Neuron (in vitro differentiated cells): ENCODE measurements at regions not wholly inside any gene's neighbourhood (a gene's known extent, or its start where the extent isn't known, plus 50 kb on each side); places are given as distances from the start of the nearest gene placed in this dataset.
"Not testable (repeated sequence)": the region's sequence is repeated elsewhere in the genome, so short reads cannot be mapped to it uniquely, and the experiment has no call there.

Source experiments
- H2AFZ ChIP-seq: one replicate; pipeline ENCODE4 v1.6.1; 2013; ENCODE audit warnings: low read depth, mild to moderate bottlenecking, inconsistent platforms, low read length, moderate library complexity
- H3K27me3 ChIP-seq: one replicate; pipeline ENCODE4 v1.6.1; 2013; ENCODE audit warnings: low read length; ENCODE audit not compliant: insufficient read depth
- H3K36me3 ChIP-seq: one replicate; pipeline ENCODE4 v1.6.1; 2013; ENCODE audit warnings: low read length; ENCODE audit not compliant: insufficient read depth
- H3K4me1 ChIP-seq: one replicate; pipeline ENCODE4 v1.6.1; 2013; ENCODE audit warnings: low read length; ENCODE audit not compliant: insufficient read depth
- H3K4me3 ChIP-seq: 2 replicates; pipeline ENCODE4 v1.5.1; 2013; ENCODE audit warnings: mild to moderate bottlenecking, low read length, moderate library complexity
- H3K9me3 ChIP-seq: one replicate; pipeline ENCODE4 v1.6.1; 2013; ENCODE audit warnings: low read length

- Histone ChIP-seq H2AFZ (no peak overlapping the region), H3K4me1 (no peaks in the 10 kb centered on the region)
These were observed 119.7 kb upstream of the RBPJ start for GRCh38 chr4:26201120-26201519.

GRCh38 chr4:26204249-26204825 lies 116.5 kb upstream of the RBPJ start:
- H2AFZ ChIP-seq: no peak overlapping the region
- no peaks in the 10 kb centered on the region for H3K9me3 ChIP-seq
- no peaks in the 10 kb centered on the region for H3K27me3 ChIP-seq
- H3K36me3 ChIP-seq: no peaks in the 10 kb centered on the region
- H3K4me3 ChIP-seq: no peak overlapping the region
- no peaks in the 10 kb centered on the region for H3K4me1 ChIP-seq

More at GRCh38 chr4:26201120-26201519, 119.7 kb upstream of the RBPJ start:
- no peaks in the 10 kb centered on the region for H3K36me3 ChIP-seq
- H3K4me3 ChIP-seq: no peak overlapping the region
- no peaks in the 10 kb centered on the region for H3K9me3 ChIP-seq
- H3K27me3 ChIP-seq: no peaks in the 10 kb centered on the region

- Histone ChIP-seq H3K36me3 (no peaks in the 10 kb centered on the region), H2AFZ (no peak overlapping the region), H3K27me3 (no peaks in the 10 kb centered on the region), H3K9me3 (no peaks in the 10 kb centered on the region), H3K4me3 (no peak overlapping the region), H3K4me1 (no peaks in the 10 kb centered on the region)
These were observed 115.9 kb upstream of the RBPJ start for GRCh38 chr4:26204911-26205370.

GRCh38 chr4:26206339-26206738 lies 114.5 kb upstream of the RBPJ start:
- H3K27me3 ChIP-seq: no peaks in the 10 kb centered on the region
- no peak overlapping the region for H2AFZ ChIP-seq
- H3K4me3 ChIP-seq: no peak overlapping the region
- H3K4me1 ChIP-seq: no peaks in the 10 kb centered on the region
- H3K36me3 ChIP-seq: no peaks in the 10 kb centered on the region
- no peaks in the 10 kb centered on the region for H3K9me3 ChIP-seq

- no peaks in the 10 kb centered on the region for H3K4me1 ChIP-seq
- H3K27me3 ChIP-seq: no peaks in the 10 kb centered on the region
- H3K9me3 ChIP-seq: no peaks in the 10 kb centered on the region
- no peaks in the 10 kb centered on the region for H3K36me3 ChIP-seq
- no peak overlapping the region for H2AFZ ChIP-seq
- H3K4me3 ChIP-seq: no peak overlapping the region
These were observed 113.8 kb upstream of the RBPJ start for GRCh38 chr4:26206999-26207398.

GRCh38 chr4:26207631-26208030 lies 113.2 kb upstream of the RBPJ start:
- Histone ChIP-seq H3K9me3 (no peaks in the 10 kb centered on the region), H3K36me3 (no peaks in the 10 kb centered on the region), H3K4me3 (no peak overlapping the region), H2AFZ (no peak overlapping the region), H3K4me1 (no peaks in the 10 kb centered on the region), H3K27me3 (no peaks in the 10 kb centered on the region)

- no peaks in the 10 kb centered on the region for H3K4me1 ChIP-seq
- no peak overlapping the region for H3K4me3 ChIP-seq
- no peaks in the 10 kb centered on the region for H3K9me3 ChIP-seq
- no peaks in the 10 kb centered on the region for H3K36me3 ChIP-seq
- H3K27me3 ChIP-seq: no peaks in the 10 kb centered on the region
- H2AFZ ChIP-seq: no peak overlapping the region
These were observed 112.4 kb upstream of the RBPJ start for GRCh38 chr4:26208237-26208994.

GRCh38 chr4:26209378-26209777 lies 111.4 kb upstream of the RBPJ start:
- not testable (repeated sequence) for H3K36me3 ChIP-seq, H3K4me1 ChIP-seq, H3K4me3 ChIP-seq, H3K9me3 ChIP-seq, H3K27me3 ChIP-seq, H2AFZ ChIP-seq

- Histone ChIP-seq H3K9me3 (no peaks in the 10 kb centered on the region), H3K36me3 (no peaks in the 10 kb centered on the region), H2AFZ (no peak overlapping the region), H3K4me1 (no peaks in the 10 kb centered on the region), H3K27me3 (no peaks in the 10 kb centered on the region), H3K4me3 (no peak overlapping the region)
These were observed 108.3 kb upstream of the RBPJ start for GRCh38 chr4:26212528-26212927.

GRCh38 chr4:26213317-26213716 lies 107.5 kb upstream of the RBPJ start:
- H2AFZ ChIP-seq: no peak overlapping the region
- no peaks in the 10 kb centered on the region for H3K27me3 ChIP-seq
- no peaks in the 10 kb centered on the region for H3K36me3 ChIP-seq
- H3K4me3 ChIP-seq: no peak overlapping the region
- H3K9me3 ChIP-seq: no peaks in the 10 kb centered on the region
- no peaks in the 10 kb centered on the region for H3K4me1 ChIP-seq

GRCh38 chr4:26214994-26215393 lies 105.8 kb upstream of the RBPJ start:
- Histone ChIP-seq H3K4me1 (no peaks in the 10 kb centered on the region), H3K9me3 (no peaks in the 10 kb centered on the region)

GRCh38 chr4:26215725-26216124 lies 105.1 kb upstream of the RBPJ start:
- Histone ChIP-seq H3K9me3 (no peaks in the 10 kb centered on the region), H3K4me1 (no peaks in the 10 kb centered on the region), H2AFZ (no peak overlapping the region), H3K27me3 (no peaks in the 10 kb centered on the region), H3K36me3 (no peaks in the 10 kb centered on the region), H3K4me3 (no peak overlapping the region)

More at GRCh38 chr4:26214994-26215393, 105.8 kb upstream of the RBPJ start:
- no peaks in the 10 kb centered on the region for H3K27me3 ChIP-seq
- H3K4me3 ChIP-seq: no peak overlapping the region
- no peaks in the 10 kb centered on the region for H3K36me3 ChIP-seq
- no peak overlapping the region for H2AFZ ChIP-seq

- no peak overlapping the region for H2AFZ ChIP-seq
- H3K4me1 ChIP-seq: no peaks in the 10 kb centered on the region
- H3K9me3 ChIP-seq: no peaks in the 10 kb centered on the region
- no peaks in the 10 kb centered on the region for H3K27me3 ChIP-seq
- H3K4me3 ChIP-seq: no peak overlapping the region
- H3K36me3 ChIP-seq: no peaks in the 10 kb centered on the region
These were observed 103.3 kb upstream of the RBPJ start for GRCh38 chr4:26217481-26217880.
